B cell (primary cell): ENCODE measurements at regions not wholly inside any gene's neighbourhood (a gene's known extent, or its start where the extent isn't known, plus 50 kb on each side); places are given as distances from the start of the nearest gene placed in this dataset.

Experiments
- ATAC-seq: fragments of 200-7000 bp; cut with Tn5 transposase; one replicate; pipeline ENCODE4 v1.10.0; 2021; ENCODE audit warnings: low read depth, mild to moderate bottlenecking, moderate number of reproducible peaks, moderate library complexity
- CTCF ChIA-PET: fragments of 350-600 bp; sonication (Branson Sonifier 250); formaldehyde crosslinking; loops from one replicate; lab custom pipeline; 2021; ENCODE audit warnings: antibody characterized with exemption, inconsistent platforms; lab: Charles Lee
- POLR2A ChIA-PET: fragments of 350-600 bp; sonication (Branson Sonifier 250); formaldehyde crosslinking; loops from one replicate; lab custom pipeline; 2021; ENCODE audit warnings: antibody characterized with exemption; lab: Charles Lee
- DNase-seq: peaks from one replicate; pipeline ENCODE4 v3.0.0; 2013
- H2AFZ ChIP-seq: 2 replicates; pipeline ENCODE4 v1.6.1; 2012; ENCODE audit warnings: mild to moderate bottlenecking, low read depth, low read length; ENCODE audit not compliant: insufficient read depth, poor library complexity, severe bottlenecking
- H3K27ac ChIP-seq, 2 donors: 1 replicate in 1 of 2; 2 replicates in 1 of 2; pipeline ENCODE4 v1.5.1; 2012 to 2013; ENCODE audit warnings: low read length in 2 of 2, mild to moderate bottlenecking in 2 of 2, moderate library complexity in 1 of 2
- H3K27me3 ChIP-seq, 4 experiments: fragments of 200-600 bp in 1 of 4; sonication (generic) in 1 of 4; replicated peaks in 1 of 4; 1 replicate in 2 of 4; 2 replicates in 2 of 4; pipeline versions ENCODE4 v1.6.1 to v1.7.0; 2013 to 2016; ENCODE audit warnings: low read length in 3 of 4, mild to moderate bottlenecking in 2 of 4, mixed read lengths in 1 of 4, moderate library complexity in 1 of 4; ENCODE audit not compliant: insufficient read depth in 4 of 4, control insufficient read depth in 3 of 4; ENCODE audit errors: control extremely low read depth in 1 of 4
- H3K36me3 ChIP-seq, 2 experiments: replicated peaks in 1 of 2; 1 replicate in 1 of 2; 2 replicates in 1 of 2; pipeline versions ENCODE4 v1.6.1 to v1.7.1; 2013; ENCODE audit warnings: low read length in 1 of 2; ENCODE audit not compliant: insufficient read depth in 2 of 2, control insufficient read depth in 1 of 2; ENCODE audit errors: control extremely low read depth in 1 of 2, extremely low read depth in 1 of 2
- H3K4me1 ChIP-seq, 2 donors: fragments of 200-600 bp in 1 of 2; sonication (generic) in 1 of 2; 1 replicate in 1 of 2; 2 replicates in 1 of 2; pipeline versions ENCODE4 v1.5.1 to v1.6.1; 2013 to 2017; ENCODE audit warnings: low read length in 2 of 2; ENCODE audit not compliant: control insufficient read depth in 2 of 2, insufficient read depth in 2 of 2
- H3K4me2 ChIP-seq: replicated peaks from 2 replicates; pipeline ENCODE3; 2012; ENCODE audit warnings: mild to moderate bottlenecking, low read depth, low read length; ENCODE audit not compliant: poor library complexity, severe bottlenecking
- H3K4me3 ChIP-seq, 5 experiments: fragments of 200-600 bp in 1 of 5; sonication (generic) in 1 of 5; 1 replicate in 3 of 5; 2 replicates in 2 of 5; pipeline versions ENCODE4 v1.5.1 to v1.7.0; 2011 to 2016; ENCODE audit warnings: low read length in 4 of 5, mild to moderate bottlenecking in 4 of 5, low read depth in 2 of 5, control low read depth in 1 of 5, moderate library complexity in 1 of 5; ENCODE audit not compliant: insufficient read depth in 1 of 5; ENCODE audit errors: control extremely low read depth in 1 of 5, extremely low read depth in 1 of 5
- H3K79me2 ChIP-seq: fragments of 200-600 bp; sonication (generic); one replicate; pipeline ENCODE4 v1.6.0; 2016; ENCODE audit warnings: low read length; ENCODE audit not compliant: control insufficient read depth, insufficient read depth
- H3K9ac ChIP-seq: fragments of 200-600 bp; sonication (generic); 2 replicates; pipeline ENCODE4 v1.6.1; 2017; ENCODE audit warnings: mild to moderate bottlenecking, low read length, moderate library complexity
- H3K9me3 ChIP-seq, 3 donors: one replicate each; pipeline versions ENCODE4 v1.6.1 to v1.7.1; 2013; ENCODE audit warnings: low read length in 2 of 3; ENCODE audit not compliant: control insufficient read depth in 2 of 3, insufficient read depth in 1 of 3; ENCODE audit errors: control extremely low read depth in 1 of 3
- H4K20me1 ChIP-seq: 2 replicates; pipeline ENCODE4 v1.6.0; 2012; ENCODE audit warnings: mild to moderate bottlenecking, low read length; ENCODE audit not compliant: insufficient read depth, control insufficient read depth, poor library complexity, severe bottlenecking
- H3K27ac Mint-ChIP-seq: one replicate; pipeline ENCODE4 v1.8.0; 2021; ENCODE audit warnings: mixed read lengths
- H3K27me3 Mint-ChIP-seq: one replicate; pipeline ENCODE4 v1.8.0; 2021; ENCODE audit warnings: mixed read lengths
- H3K4me1 Mint-ChIP-seq: one replicate; pipeline ENCODE4 v1.8.0; 2021; ENCODE audit warnings: mixed read lengths
- H3K4me3 Mint-ChIP-seq: one replicate; pipeline ENCODE4 v1.8.0; 2021; ENCODE audit warnings: mixed read lengths
- H3K9me3 Mint-ChIP-seq: one replicate; pipeline ENCODE4 v1.8.0; 2022; ENCODE audit warnings: mixed read lengths; ENCODE audit not compliant: insufficient read depth
- CTCF ChIP-seq: fragments of 200-600 bp; IDR thresholded peaks from one replicate; pipeline ENCODE4 v1.8.0; 2022; ENCODE audit warnings: antibody characterized with exemption, mild to moderate bottlenecking
- EZH2 ChIP-seq: IDR thresholded peaks from 2 replicates; pipeline ENCODE4 v1.6.1; 2012; ENCODE audit warnings: borderline replicate concordance, low read depth, mild to moderate bottlenecking, moderate library complexity, low read length; ENCODE audit not compliant: insufficient read depth, poor library complexity, severe bottlenecking
- WGBS: methylation state at CpG from one replicate; pipeline ENCODE4 v1.1.5; 2013; ENCODE audit warnings: missing lambda C conversion rate; ENCODE audit not compliant: insufficient coverage; 5-methylcytosine and 5-hydroxymethylcytosine counted together
- intact Hi-C: fragments of 100-400 bp; cut with micrococcal nuclease; formaldehyde crosslinking; loops from one replicate; pipeline ENCODE4 v1.10.0; 2022

- no peaks in the 10 kb centered on the region for H3K36me3 ChIP-seq
- ChIA-PET CTCF (interaction anchor here (0.9 to 1.7 kb wide), 5 partner anchors 12 to 156 kb away, joined by 3 to 8 read pairs (median 4); no protein-coding TSS in a partner anchor), POLR2A (no interaction called here)
- peaks cover 2 to 90% (median 58%) of the 10 kb centered on the region in 4 experiments for H3K27me3 ChIP-seq
- no peak overlapping the region for H3K9ac ChIP-seq
- Mint-ChIP-seq H3K4me3 (no peak overlapping the region), H3K27me3 (peaks cover 68% of the 10 kb centered on the region), H3K4me1 (peaks cover 27% of the 10 kb centered on the region), H3K9me3 (no peaks in the 10 kb centered on the region), H3K27ac (no peak overlapping the region)
- no peak for TF ChIP-seq EZH2
- TF ChIP-seq CTCF = no peak
- H3K4me1 ChIP-seq = peaks cover 19 to 44% of the 10 kb centered on the region in 2 donors
- ATAC-seq (no peak), DNase-seq (no peak)
- 18% methylated on average over 13 of the region's 18 CpGs for WGBS
- no peak overlapping the region for H2AFZ ChIP-seq
- H4K20me1 ChIP-seq = no peaks in the 10 kb centered on the region
- no peak overlapping the region for H3K4me3 ChIP-seq
- no peak overlapping the region for H3K4me2 ChIP-seq
- H3K79me2 ChIP-seq = no peaks in the 10 kb centered on the region
- intact Hi-C loops = no loop called here
- H3K9me3 ChIP-seq = peaks cover 0 to 14% (median 0%) of the 10 kb centered on the region in 3 donors
- no peak overlapping the region for H3K27ac ChIP-seq
Observed at GRCh38 chr10:101287183-101287996, 58.1 kb upstream of the LBX1 start.

- intact Hi-C loops = no loop called here
- Mint-ChIP-seq H3K4me1 (peaks cover 31% of the 10 kb centered on the region), H3K27me3 (peaks cover 62% of the 10 kb centered on the region), H3K9me3 (no peaks in the 10 kb centered on the region), H3K27ac (no peak overlapping the region), H3K4me3 (no peak overlapping the region)
- H2AFZ ChIP-seq = no peak overlapping the region
- H3K27ac ChIP-seq = no peak overlapping the region
- H4K20me1 ChIP-seq = no peaks in the 10 kb centered on the region
- H3K4me2 ChIP-seq = no peak overlapping the region
- DNase-seq = no peak
- H3K27me3 ChIP-seq = peaks cover 2 to 91% (median 61%) of the 10 kb centered on the region in 4 experiments
- no peak for ATAC-seq
- peaks cover 0 to 14% (median 0%) of the 10 kb centered on the region in 3 donors for H3K9me3 ChIP-seq
- H3K9ac ChIP-seq = no peak overlapping the region
- CTCF ChIA-PET = interaction anchor here (0.8 to 5.6 kb wide), 9 partner anchors 10 to 282 kb away, joined by 3 to 48 read pairs (median 3); no protein-coding TSS in a partner anchor
- TF ChIP-seq EZH2 = no peak
- H3K4me1 ChIP-seq = peaks cover 26 to 51% of the 10 kb centered on the region in 2 donors
- POLR2A ChIA-PET = no interaction called here
- no peaks in the 10 kb centered on the region for H3K36me3 ChIP-seq
- 29% methylated on average over 4 of the region's 6 CpGs for WGBS
- no peaks in the 10 kb centered on the region for H3K79me2 ChIP-seq
- H3K4me3 ChIP-seq = no peak overlapping the region
Observed at GRCh38 chr10:101287997-101288635, 58.9 kb upstream of the LBX1 start.
